Endometrium (tissue), 2 donors: ENCODE measurements at regions not wholly inside any gene's neighbourhood (a gene's known extent, or its start where the extent isn't known, plus 50 kb on each side); places are given as distances from the start of the nearest gene placed in this dataset.

Experiments used
- FAIRE-seq: peaks from 2 replicates; lab custom pipeline; 2012; peaks lifted over from hg19 to GRCh38; lab: Jason Lieb, UNC
- donor health status: control.
- donor health status: control.

- FAIRE-seq: no peak
Observed at GRCh38 chr2:238963161-238963970, 115.5 kb downstream of the TWIST2 start.

DNA sequence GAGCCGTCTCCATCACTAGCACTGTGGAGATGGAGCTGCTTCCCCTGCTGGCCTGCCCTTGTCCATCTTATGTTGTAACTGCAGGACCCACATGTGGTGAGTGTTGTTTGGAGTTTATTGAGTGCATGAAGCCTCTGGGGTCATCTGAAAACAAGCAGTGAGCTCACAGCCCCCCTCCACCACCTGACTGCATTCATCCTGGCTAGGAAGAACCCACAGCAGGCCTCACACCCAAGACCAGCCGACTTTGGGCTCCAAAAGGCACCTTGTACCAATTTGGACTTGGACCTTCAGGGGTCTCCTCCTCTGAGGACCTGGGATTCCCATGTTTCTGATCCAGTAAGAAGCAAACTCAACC, 116.1 kb downstream of the TWIST2 start:
- FAIRE-seq: no peak

DNA sequence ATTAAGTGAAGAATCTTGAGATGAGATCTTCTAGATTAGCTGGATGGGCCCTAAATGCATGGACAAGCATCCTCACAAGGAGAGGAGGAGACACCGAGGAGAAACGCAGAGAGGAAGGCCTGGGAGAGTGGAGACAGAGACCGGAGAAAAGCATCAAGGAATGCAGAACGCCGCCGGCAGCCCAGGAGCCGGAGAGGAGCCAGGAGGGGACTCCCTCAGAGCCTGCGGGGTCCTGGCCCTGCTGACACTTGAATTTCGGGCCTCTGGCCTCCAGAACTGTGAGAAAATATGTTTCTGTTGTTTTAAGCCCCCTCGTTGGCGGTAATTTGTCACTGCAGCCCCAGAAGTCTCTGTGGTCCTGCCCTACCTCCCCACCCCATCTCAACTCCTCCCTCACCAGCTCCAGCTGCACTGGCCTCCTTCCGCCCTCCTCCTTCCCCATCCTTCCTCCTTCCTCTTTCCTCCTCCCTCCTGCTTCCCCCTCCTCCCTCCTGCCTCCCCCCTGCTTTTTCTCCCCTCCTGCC, 116.7 kb downstream of the TWIST2 start:
- FAIRE-seq: no peak

DNA sequence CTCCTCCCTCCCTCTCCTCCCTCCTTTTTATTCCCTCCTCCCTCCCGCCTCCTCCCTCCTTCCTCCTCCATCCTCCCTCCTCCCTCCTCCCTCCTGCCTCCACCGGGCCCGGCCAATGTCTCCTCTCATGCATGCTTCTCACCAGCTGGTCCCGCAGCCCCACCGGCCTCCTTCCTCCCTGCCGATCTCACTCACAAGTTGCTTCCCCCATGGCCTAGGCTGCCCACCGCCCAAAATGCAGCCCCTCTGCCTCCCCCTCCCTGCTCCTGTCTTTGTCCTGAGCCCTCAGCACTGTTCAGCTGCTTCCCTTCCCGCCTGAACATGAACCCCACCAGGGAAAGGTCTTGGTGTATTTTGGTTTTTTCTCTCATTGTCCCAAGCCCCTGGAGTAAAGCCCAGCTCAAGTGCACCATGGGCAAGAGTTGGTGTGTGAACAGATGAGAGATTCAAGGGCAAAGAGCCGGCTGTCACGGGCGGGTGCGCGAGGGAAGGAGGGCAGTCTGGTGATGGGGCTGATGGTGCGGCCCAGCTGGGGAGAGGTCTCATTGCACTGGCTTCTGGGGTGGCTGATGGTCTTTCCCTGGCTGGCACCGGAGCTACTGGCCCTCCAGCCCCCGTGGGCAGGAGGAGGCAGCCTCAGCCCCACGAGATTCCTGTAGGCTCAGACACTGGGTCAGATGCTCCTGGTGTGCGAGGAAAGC, 117.6 kb downstream of the TWIST2 start:
- FAIRE-seq: no peak

GRCh38 chr2:238966072-238966937, 118.4 kb downstream of the TWIST2 start:
- no peak for FAIRE-seq

- no peak for FAIRE-seq
Observed at GRCh38 chr2:238967031-238967977, 119.4 kb downstream of the TWIST2 start.

DNA sequence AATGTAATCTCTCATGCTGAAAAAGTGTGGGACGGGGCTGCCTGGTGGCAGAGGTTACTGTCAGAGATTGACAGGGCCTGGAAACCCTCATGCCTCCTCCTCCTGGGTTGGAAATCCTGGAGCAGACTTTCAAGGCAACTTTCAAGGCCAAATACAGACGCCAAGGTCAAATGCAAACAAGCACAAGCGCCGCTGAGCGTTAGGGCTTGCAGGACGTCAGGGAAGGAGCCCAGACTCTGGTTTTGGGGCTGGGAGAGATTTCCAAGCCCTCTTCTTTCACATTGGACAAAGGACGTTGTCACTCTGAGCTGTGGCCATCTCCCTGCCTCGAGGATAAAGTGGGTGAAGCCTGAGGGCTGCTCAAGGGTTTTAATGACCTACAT, 120.1 kb downstream of the TWIST2 start:
- FAIRE-seq: no peak

- FAIRE-seq: no peak
Observed at GRCh38 chr2:238968616-238969384, 120.9 kb downstream of the TWIST2 start.

DNA sequence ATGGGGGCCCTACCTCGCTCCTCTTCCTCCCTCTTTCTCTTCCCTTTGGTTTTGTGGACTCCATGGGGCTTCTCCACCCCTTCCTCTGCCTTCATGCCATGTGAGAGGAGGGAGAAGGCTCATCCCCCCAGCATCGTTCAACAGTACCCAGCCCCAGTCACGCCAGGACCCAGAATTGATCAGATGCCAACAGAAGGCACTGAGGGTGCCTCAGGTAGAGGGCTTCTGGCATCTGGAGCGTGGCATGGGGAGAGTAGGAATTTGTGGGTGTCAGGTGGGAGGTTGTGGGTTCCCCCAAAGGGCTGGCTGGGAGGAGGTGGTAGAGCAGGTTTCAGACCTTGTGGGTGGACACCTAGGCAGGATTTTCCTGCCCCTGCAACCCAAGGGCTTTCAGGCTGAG, 122.0 kb downstream of the TWIST2 start:
- no peak for FAIRE-seq

DNA sequence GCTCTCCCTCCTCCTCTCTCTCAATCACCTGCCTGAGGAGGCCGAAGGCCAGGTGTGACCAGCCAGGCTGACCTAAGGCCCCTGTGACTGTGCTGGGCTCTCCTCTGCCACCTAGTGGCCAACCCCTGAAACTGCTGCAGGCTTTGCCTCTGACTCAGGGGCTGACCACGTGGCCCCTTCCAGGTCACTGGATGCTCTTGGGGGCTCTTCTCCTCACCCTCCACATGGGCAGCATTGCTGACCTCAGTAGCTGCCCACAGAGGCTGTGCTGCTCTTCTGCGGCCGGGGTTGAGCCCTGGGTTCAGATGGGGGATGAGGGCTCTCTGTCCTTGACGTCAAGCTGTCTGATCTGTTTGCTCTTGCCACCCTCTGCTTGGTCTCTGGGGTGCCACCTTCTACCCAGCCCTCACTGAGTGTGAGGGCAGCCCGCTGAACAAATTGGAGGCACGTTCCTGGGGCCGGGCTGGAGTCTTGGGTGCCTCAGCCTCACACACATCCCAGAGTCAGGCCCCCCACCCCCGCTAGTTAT, 122.7 kb downstream of the TWIST2 start:
- no peak for FAIRE-seq

DNA sequence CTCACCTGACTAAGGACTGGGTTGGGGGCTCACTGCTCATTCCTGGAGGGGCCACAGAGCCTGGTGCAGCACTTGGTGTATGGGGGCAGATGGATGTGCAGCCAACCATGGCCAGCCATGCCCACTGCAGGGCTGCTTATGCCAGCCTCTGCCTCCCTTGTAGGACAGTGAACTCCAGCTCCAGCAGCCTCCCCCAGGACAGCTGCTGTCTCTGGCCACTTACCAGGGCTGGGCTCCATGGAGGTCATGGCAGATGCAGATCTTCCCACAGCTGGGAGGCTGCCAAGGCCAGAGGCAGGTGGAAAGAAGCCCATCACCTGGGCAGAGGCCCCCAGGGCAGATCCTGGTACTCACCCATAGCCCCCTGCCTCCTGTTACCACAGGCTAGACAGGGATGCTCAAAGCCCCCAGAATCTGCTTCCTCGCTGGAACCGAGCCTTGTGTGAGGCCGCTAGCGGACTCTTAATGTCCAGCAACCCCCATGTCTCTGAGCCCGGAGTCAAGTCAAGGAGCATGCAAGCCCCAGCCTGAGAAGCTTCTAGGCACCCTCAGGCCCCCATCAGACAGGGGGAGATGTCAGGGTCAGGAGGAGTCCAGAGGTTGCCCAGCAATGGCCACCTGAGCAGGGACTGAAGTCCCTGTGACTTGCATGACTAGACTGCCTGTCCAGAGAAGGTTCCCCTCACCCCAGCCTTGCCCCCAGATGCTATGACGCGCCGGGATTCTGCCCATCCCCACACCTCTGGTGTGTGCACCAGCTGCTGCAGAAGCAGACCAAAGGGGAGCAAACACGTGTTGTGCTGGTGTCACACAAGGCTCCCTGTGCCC, 123.6 kb downstream of the TWIST2 start:
- no peak for FAIRE-seq

DNA sequence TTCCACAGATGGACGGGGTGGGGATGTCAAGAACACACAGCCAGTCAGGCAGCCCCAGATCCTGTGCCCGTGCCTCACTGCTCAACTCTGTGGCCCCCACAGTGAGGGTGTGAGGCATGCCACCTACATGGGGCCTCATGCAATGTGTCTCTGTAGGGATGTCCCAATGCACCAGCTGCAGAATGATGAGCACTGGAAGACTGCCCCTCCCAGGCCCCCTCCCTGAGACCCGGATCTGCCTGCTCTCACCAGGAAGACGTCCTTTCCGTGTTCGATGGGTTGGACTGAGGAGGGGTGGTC, 124.2 kb downstream of the TWIST2 start:
- FAIRE-seq: no peak

DNA sequence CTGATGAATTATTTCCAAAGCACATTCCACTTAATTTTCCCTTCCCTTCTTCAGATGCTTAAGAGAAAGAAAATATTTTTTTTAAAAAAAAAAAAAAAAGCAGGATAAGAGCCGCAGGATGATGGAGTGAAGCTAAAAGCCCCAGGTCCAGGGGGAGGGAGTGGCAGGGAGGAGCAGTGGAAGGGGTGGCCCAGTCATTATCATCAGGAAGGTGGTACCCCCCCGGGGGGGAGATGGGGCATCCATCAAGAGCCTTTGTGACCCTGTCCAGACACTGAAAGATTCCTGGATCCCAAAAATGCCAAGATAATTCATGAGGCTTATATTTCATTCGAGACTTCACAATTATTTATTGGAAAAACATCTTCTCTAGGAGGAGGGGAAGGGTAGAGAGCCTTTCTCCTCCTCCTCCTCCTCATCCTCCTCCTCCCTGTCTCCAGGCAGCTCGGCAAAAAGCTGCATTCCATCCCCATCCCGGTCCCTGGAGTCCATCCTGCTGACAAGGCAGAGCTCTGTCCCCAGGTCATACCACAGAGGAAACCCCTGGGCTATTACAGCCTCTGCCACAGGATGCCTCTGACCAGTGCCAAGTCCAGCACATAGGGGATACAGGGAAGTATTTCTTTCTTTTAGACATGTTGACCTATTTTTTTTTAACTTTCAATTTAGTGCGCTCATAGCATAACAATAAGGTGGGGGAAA, 125.3 kb downstream of the TWIST2 start:
- FAIRE-seq: no peak

DNA sequence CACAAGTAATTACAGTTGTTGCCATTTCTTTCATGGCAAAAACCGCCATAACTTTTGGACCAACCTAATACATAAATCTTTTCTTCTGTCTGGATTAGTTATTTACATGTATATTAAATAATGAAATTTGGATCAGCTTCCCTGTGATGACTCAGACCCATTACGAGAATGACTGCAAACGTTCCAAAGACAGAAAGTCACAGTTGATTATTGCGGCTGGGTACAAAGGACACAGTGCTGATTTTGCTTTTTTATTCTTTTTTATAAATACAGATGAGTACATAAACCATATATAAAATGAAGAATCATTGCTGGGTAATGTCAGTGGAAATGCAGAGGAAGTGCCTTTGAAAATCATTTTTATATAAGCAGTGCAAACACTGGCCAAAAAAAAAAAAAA, 126.2 kb downstream of the TWIST2 start:
- no peak for FAIRE-seq

- FAIRE-seq: peak; percentile 54
Observed at GRCh38 chr2:238974501-238975166, 126.7 kb downstream of the TWIST2 start.

DNA sequence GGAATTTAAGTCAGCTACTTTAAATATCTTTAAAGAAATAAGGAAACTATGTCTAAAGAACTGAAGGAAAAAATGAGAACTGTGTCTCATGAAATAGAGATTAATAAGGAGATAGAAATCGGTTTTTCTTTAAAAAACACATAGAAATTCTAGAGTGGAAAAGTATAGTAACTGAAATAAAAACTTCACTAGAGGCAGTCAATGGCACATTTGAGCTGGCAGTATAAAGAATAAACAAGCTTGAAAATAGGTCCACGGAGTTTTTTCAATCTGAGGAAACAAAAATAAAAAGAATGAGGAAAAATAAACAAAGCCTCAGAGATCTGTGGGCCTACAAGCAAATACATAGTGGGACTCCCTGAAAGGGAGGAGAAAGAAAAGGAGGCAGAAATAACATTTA, 127.5 kb downstream of the TWIST2 start:
- FAIRE-seq: no peak

GRCh38 chr2:238978497-238978896, 130.6 kb downstream of the TWIST2 start:
- FAIRE-seq: no peak

- FAIRE-seq: no peak
Observed at GRCh38 chr2:238979636-238980035, 131.8 kb downstream of the TWIST2 start.
